Transverse colon (tissue), 3 donors: ENCODE measurements at regions not wholly inside any gene's neighbourhood (a gene's known extent, or its start where the extent isn't known, plus 50 kb on each side); places are given as distances from the start of the nearest gene placed in this dataset.

ENCODE experiments used
- CTCF ChIP-seq, 5 experiments: fragments of 200-600 bp in 3 of 5; fragments of 450-650 bp in 2 of 5; sonication (generic) in 3 of 5; IDR thresholded peaks; 1 replicate in 2 of 5; 2 replicates in 3 of 5; pipeline ENCODE4 v1.5.1; 2016 to 2017; ENCODE audit warnings: antibody characterized with exemption in 5 of 5, inconsistent platforms in 3 of 5, mild to moderate bottlenecking in 2 of 5, moderate library complexity in 1 of 5
- POLR2A ChIP-seq: fragments of 450-650 bp; IDR thresholded peaks from one replicate; pipeline ENCODE4 v1.6.1; 2016; ENCODE audit warnings: antibody characterized with exemption, mild to moderate bottlenecking, moderate library complexity

- TF ChIP-seq POLR2A (no peak), CTCF (IDR thresholded peaks at IDR 0.05) (no peak)
Observed at GRCh38 chr4:183783991-183784553, 121.0 kb upstream of the STOX2 start.
